A673 (cell line): ENCODE measurements at regions not wholly inside any gene's neighbourhood (a gene's known extent, or its start where the extent isn't known, plus 50 kb on each side); places are given as distances from the start of the nearest gene placed in this dataset.

Experiments
- CTCF ChIP-seq: fragments of 300-800, 200-600 bp; sonication (generic); conservative IDR thresholded peaks from 2 replicates; pipeline ENCODE4 v1.5.1; 2017; ENCODE audit warnings: low read depth, mild to moderate bottlenecking, antibody characterized with exemption, low read length, moderate library complexity, mixed read lengths
- EZH2 ChIP-seq: fragments of 200-600 bp; sonication (generic); IDR thresholded peaks from 2 replicates; pipeline ENCODE4 v1.6.1; 2017; ENCODE audit warnings: borderline replicate concordance, low read depth, mild to moderate bottlenecking, mixed read lengths, antibody characterized with exemption, low read length; ENCODE audit not compliant: poor library complexity, severe bottlenecking

GRCh38 chr6:53977551-53977950 lies 133.7 kb upstream of the MLIP start:
- TF ChIP-seq CTCF, result no peak
- no peak for TF ChIP-seq EZH2
